OCI-LY3 (cell line): ENCODE measurements at regions not wholly inside any gene's neighbourhood (a gene's known extent, or its start where the extent isn't known, plus 50 kb on each side); places are given as distances from the start of the nearest gene placed in this dataset.

Experiments used
- H2AFZ ChIP-seq: fragments of 200-600, 300-600 bp; shearing (Covaris generic); 2 replicates; pipeline ENCODE4 v1.6.0; 2014; ENCODE audit warnings: antibody characterized with exemption, low read depth, low read length
- H3K27ac ChIP-seq: fragments of 200-600, 300-600 bp; sonication (generic); 2 replicates; pipeline ENCODE4 v1.5.1; 2014; ENCODE audit warnings: mild to moderate bottlenecking, low read length, moderate library complexity, mixed read lengths
- H3K27me3 ChIP-seq: fragments of 200-600, 300-600 bp; sonication (generic); 2 replicates; pipeline ENCODE4 v1.6.1; 2014; ENCODE audit warnings: low read depth, low read length, mixed read lengths
- H3K36me3 ChIP-seq: fragments of 200-600, 300-600 bp; sonication (generic); replicated peaks from 2 replicates; pipeline ENCODE3; 2014; ENCODE audit warnings: low read depth, low read length, mixed read lengths
- H3K4me1 ChIP-seq: fragments of 300-600, 200-600 bp; sonication (generic); 2 replicates; pipeline ENCODE4 v1.6.1; 2014; ENCODE audit warnings: low read length, mixed read lengths
- H3K4me2 ChIP-seq: fragments of 200-600, 300-600 bp; sonication (generic); 2 replicates; pipeline ENCODE4 v1.6.1; 2014; ENCODE audit warnings: low read length, mixed read lengths
- H3K4me3 ChIP-seq: fragments of 300-600, 200-600 bp; sonication (generic); 2 replicates; pipeline ENCODE4 v1.5.1; 2014; ENCODE audit warnings: antibody characterized with exemption, mild to moderate bottlenecking, low read length, moderate library complexity
- H3K79me2 ChIP-seq: fragments of 300-600, 200-600 bp; shearing (Covaris generic); 2 replicates; pipeline ENCODE4 v1.6.1; 2014; ENCODE audit warnings: mild to moderate bottlenecking, low read length, mixed read lengths
- H3K9ac ChIP-seq: fragments of 300-600, 200-600 bp; shearing (Covaris generic); 2 replicates; pipeline ENCODE4 v1.6.0; 2014; ENCODE audit warnings: mild to moderate bottlenecking, low read length, moderate library complexity
- H3K9me3 ChIP-seq: fragments of 200-600, 300-600 bp; shearing (Covaris generic); 2 replicates; pipeline ENCODE4 v1.6.1; 2014; ENCODE audit warnings: low read length, mixed read lengths; ENCODE audit not compliant: insufficient read depth
- H4K20me1 ChIP-seq: fragments of 200-600, 300-600 bp; sonication (generic); 2 replicates; pipeline ENCODE4 v1.6.1; 2016; ENCODE audit warnings: low read length, mixed read lengths; ENCODE audit not compliant: insufficient read depth
- CTCF ChIP-seq: fragments of 200-600, 300-600 bp; sonication (generic); IDR thresholded peaks from 2 replicates; pipeline ENCODE4 v1.5.1; 2014; ENCODE audit warnings: antibody characterized with exemption, low read length, low read depth
- EZH2phosphoT487 ChIP-seq: fragments of 200-600 bp; shearing (Covaris generic); IDR thresholded peaks from 2 replicates; pipeline ENCODE4 v1.6.1; 2018; ENCODE audit warnings: antibody characterized with exemption, mixed run types, low read depth

- Histone ChIP-seq H3K4me1 (no peaks in the 10 kb centered on the region), H2AFZ (no peak overlapping the region), H4K20me1 (no peaks in the 10 kb centered on the region), H3K4me2 (no peak overlapping the region), H3K36me3 (no peaks in the 10 kb centered on the region), H3K27ac (no peak overlapping the region), H3K27me3 (no peaks in the 10 kb centered on the region), H3K4me3 (no peak overlapping the region), H3K9me3 (no peaks in the 10 kb centered on the region), H3K9ac (no peak overlapping the region), H3K79me2 (no peaks in the 10 kb centered on the region)
- TF ChIP-seq EZH2phosphoT487 (no peak), CTCF (no peak)
Measured at GRCh38 chr2:239834143-239834542, 191.0 kb downstream of the NDUFA10 start.

- no peak overlapping the region for H2AFZ ChIP-seq
- no peaks in the 10 kb centered on the region for H3K27me3 ChIP-seq
- no peaks in the 10 kb centered on the region for H3K9me3 ChIP-seq
- no peak overlapping the region for H3K27ac ChIP-seq
- H4K20me1 ChIP-seq: no peaks in the 10 kb centered on the region
- H3K9ac ChIP-seq: no peak overlapping the region
- no peak overlapping the region for H3K4me2 ChIP-seq
- TF ChIP-seq EZH2phosphoT487 (no peak), CTCF (no peak)
- no peaks in the 10 kb centered on the region for H3K79me2 ChIP-seq
- no peak overlapping the region for H3K4me3 ChIP-seq
- H3K4me1 ChIP-seq: no peaks in the 10 kb centered on the region
- no peaks in the 10 kb centered on the region for H3K36me3 ChIP-seq
Measured at GRCh38 chr2:239833269-239834109, 191.7 kb downstream of the NDUFA10 start.

GRCh38 chr2:239832490-239833268 lies 192.5 kb downstream of the NDUFA10 start:
- Histone ChIP-seq H3K79me2 (no peaks in the 10 kb centered on the region), H3K27ac (no peak overlapping the region), H4K20me1 (no peaks in the 10 kb centered on the region), H3K9ac (no peak overlapping the region), H3K36me3 (no peaks in the 10 kb centered on the region), H3K4me3 (no peak overlapping the region), H2AFZ (no peak overlapping the region), H3K4me1 (no peaks in the 10 kb centered on the region), H3K9me3 (no peaks in the 10 kb centered on the region), H3K27me3 (no peaks in the 10 kb centered on the region), H3K4me2 (no peak overlapping the region)
- TF ChIP-seq EZH2phosphoT487 (no peak), CTCF (no peak)

GRCh38 chr2:239831861-239832489 lies 193.2 kb downstream of the NDUFA10 start:
- Histone ChIP-seq H3K4me3 (no peak overlapping the region), H3K9ac (no peak overlapping the region), H3K79me2 (no peaks in the 10 kb centered on the region), H3K27me3 (no peaks in the 10 kb centered on the region), H3K9me3 (no peaks in the 10 kb centered on the region), H2AFZ (no peak overlapping the region), H3K4me2 (no peak overlapping the region), H3K36me3 (no peaks in the 10 kb centered on the region), H3K4me1 (no peaks in the 10 kb centered on the region), H3K27ac (no peak overlapping the region), H4K20me1 (no peaks in the 10 kb centered on the region)
- TF ChIP-seq CTCF: no peak
- no peak for TF ChIP-seq EZH2phosphoT487
